Hepatocyte (in vitro differentiated cells): ENCODE measurements at regions not wholly inside any gene's neighbourhood (a gene's known extent, or its start where the extent isn't known, plus 50 kb on each side); places are given as distances from the start of the nearest gene placed in this dataset.

Experiments used
- CTCF ChIP-seq: fragments of 200-600 bp; sonication (generic); IDR thresholded peaks from 2 replicates; pipeline ENCODE4 v1.5.1; 2016; ENCODE audit warnings: antibody characterized with exemption, mild to moderate bottlenecking; ENCODE audit not compliant: poor library complexity
- EZH2 ChIP-seq: fragments of 200-600 bp; sonication (generic); IDR thresholded peaks from 2 replicates; pipeline ENCODE4 v1.6.1; 2016; ENCODE audit warnings: antibody characterized with exemption, mild to moderate bottlenecking, borderline replicate concordance
- EZH2phosphoT487 ChIP-seq: fragments of 200-600 bp; sonication (generic); IDR thresholded peaks from one replicate; pipeline ENCODE4 v1.6.1; 2018; ENCODE audit warnings: antibody characterized with exemption, mild to moderate bottlenecking, low read depth, moderate library complexity; ENCODE audit not compliant: unreplicated experiment, severe bottlenecking

- TF ChIP-seq CTCF: no peak
- TF ChIP-seq EZH2: no peak
- TF ChIP-seq EZH2phosphoT487: no peak
These were observed 348.3 kb upstream of the TUSC1 start for GRCh38 chr9:26026423-26027100.
